ENCODE measurements at regions not wholly inside any gene's neighbourhood (a gene's known extent, or its start where the extent isn't known, plus 50 kb on each side); places are given as distances from the start of the nearest gene placed in this dataset.
A peak's percentile ranks its signal among the peaks of the same experiment; 100 is the strongest.
"Not testable (repeated sequence)": the region's sequence is repeated elsewhere in the genome, so short reads cannot be mapped to it uniquely, and the experiment has no call there.

DNA sequence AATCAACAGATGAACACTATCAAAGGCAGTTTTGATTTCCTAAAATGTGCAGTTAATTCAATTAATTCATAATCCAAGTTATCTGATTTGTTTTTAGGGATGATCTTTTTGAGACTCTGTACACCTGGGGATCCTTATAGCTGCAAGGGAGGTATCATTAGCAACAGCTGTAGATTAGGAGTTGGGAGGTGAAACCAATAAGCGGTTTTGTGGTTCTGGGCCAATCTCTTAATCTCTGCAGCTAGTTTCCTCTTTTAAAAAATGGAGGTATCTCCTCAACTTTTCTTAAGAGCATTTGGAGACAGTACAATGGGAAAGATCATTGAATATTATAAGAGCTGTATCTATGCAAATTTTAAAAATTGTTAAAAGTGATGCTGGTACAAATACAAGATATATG is 126.0 kb downstream of the MC4R start:
- TF ChIP-seq, protein P1, sequence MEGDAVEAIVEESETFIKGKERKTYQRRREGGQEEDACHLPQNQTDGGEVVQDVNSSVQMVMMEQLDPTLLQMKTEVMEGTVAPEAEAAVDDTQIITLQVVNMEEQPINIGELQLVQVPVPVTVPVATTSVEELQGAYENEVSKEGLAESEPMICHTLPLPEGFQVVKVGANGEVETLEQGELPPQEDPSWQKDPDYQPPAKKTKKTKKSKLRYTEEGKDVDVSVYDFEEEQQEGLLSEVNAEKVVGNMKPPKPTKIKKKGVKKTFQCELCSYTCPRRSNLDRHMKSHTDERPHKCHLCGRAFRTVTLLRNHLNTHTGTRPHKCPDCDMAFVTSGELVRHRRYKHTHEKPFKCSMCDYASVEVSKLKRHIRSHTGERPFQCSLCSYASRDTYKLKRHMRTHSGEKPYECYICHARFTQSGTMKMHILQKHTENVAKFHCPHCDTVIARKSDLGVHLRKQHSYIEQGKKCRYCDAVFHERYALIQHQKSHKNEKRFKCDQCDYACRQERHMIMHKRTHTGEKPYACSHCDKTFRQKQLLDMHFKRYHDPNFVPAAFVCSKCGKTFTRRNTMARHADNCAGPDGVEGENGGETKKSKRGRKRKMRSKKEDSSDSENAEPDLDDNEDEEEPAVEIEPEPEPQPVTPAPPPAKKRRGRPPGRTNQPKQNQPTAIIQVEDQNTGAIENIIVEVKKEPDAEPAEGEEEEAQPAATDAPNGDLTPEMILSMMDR (IDR thresholded peaks at IDR 0.05; ENCODE audit: insufficient read depth, low read depth, low read length, missing control alignments): no peak
- DNase-seq (ENCODE audit: low read depth): peak; percentile 41
- H3K4me3 ChIP-seq (ENCODE audit: low read depth, low read length): no peak overlapping the region

DNA sequence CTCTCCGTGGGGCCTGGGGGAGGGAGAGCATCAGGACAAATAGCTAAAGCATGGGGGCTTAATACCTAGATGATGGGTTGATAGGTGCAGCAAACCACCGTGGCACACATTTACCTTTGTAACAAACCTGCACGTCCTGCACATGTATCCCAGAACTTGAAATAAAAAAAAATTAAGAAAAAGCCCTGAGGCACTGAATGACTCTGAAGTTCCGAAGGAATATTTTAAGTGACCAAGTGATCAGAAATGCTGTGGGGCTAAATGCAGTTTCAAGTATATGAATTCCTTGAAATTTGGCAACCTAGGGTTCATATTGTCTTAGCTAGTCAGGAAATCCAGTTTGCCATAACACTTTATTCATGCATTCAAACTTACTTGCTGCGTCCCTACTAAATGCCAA is 127.5 kb downstream of the MC4R start:
- H3K4me3 ChIP-seq (ENCODE audit: low read depth, low read length): no peak overlapping the region
- TF ChIP-seq, protein P1 (IDR thresholded peaks at IDR 0.05; ENCODE audit: insufficient read depth, low read depth, low read length, missing control alignments): no peak
- DNase-seq (ENCODE audit: low read depth): no peak

DNA sequence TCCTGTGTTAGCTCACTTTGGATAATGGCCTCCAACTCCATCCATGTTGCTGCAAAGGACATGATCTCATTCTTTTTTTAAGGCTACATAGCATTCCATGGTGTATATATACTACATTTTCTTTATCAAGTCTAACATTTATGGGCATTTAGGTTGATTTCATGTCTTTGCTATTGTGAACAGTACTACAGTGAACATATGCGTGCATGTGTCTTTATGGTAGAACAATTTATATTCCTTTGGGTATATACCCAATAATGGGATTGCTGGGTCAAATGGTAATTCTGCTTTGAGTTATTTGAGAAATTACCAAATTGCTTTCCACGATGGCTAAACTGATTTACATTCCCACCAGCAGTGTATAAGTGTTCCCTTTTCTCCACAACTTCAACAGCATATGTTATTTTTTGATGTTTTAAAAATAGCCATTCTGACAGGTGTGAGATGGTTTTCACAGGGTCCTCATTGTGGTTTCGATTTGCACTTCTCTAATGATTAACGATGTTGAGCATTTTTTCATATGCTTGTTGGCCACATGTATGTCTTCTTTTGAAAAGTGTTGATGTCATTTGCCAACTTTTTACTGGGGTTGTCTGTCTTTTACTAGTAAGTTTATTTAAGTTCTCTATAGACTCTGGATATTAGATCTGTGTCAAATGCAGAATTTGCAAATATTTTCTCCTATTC is 133.4 kb downstream of the MC4R start:
- DNase-seq (ENCODE audit: low read depth): peak; percentile 49
- not testable (repeated sequence) for H3K4me3 ChIP-seq (ENCODE audit: low read depth, low read length)

DNA sequence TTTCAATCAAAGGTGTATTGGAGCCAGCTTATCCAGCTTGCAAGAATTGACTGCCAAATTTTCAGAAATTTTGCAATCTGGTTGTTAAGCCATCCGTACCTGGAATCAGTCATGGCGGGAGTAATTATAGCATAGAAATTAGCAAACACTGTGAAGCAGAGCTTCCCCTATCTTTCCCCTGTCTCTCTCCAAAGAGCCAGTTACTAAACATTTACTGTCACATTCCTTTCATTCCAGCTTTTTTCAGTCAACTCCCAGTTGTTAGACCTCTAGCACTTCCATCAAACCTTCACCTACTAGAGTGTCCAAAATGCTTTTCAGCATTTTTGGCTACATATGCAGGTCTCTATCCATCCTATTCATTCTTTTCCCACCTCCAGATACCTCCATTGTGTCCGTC is 137.4 kb downstream of the MC4R start:
- TF ChIP-seq, protein P1 (IDR thresholded peaks at IDR 0.05; ENCODE audit: insufficient read depth, low read depth, low read length, missing control alignments): no peak

DNA sequence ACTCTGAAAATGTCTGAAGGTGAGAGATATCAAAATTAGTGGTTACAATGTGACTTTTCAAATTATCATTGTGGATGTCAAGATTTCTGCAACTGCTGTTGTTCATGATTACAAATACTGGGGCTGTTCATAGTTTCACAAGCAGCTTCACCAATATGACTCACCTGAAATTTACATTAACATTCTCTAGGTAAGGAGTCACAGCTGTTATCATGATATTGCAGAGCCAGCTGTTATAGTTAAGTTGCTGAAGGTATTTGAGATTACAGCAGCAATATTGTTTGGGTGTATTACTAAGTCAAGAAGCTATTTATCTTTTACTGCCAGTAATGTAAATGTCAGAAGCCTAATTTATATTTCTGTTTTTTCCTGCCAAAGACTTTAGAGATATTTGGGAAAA is 140.0 kb downstream of the MC4R start:
- no peak for DNase-seq (ENCODE audit: low read depth)
- TF ChIP-seq, protein P1 (IDR thresholded peaks at IDR 0.05; ENCODE audit: insufficient read depth, low read depth, low read length, missing control alignments): no peak
- no peak overlapping the region for H3K4me3 ChIP-seq (ENCODE audit: low read depth, low read length)

More for the DNA sequence above, 137.4 kb downstream of the MC4R start:
- no peak for DNase-seq (ENCODE audit: low read depth)
- no peak overlapping the region for H3K4me3 ChIP-seq (ENCODE audit: low read depth, low read length)

DNA sequence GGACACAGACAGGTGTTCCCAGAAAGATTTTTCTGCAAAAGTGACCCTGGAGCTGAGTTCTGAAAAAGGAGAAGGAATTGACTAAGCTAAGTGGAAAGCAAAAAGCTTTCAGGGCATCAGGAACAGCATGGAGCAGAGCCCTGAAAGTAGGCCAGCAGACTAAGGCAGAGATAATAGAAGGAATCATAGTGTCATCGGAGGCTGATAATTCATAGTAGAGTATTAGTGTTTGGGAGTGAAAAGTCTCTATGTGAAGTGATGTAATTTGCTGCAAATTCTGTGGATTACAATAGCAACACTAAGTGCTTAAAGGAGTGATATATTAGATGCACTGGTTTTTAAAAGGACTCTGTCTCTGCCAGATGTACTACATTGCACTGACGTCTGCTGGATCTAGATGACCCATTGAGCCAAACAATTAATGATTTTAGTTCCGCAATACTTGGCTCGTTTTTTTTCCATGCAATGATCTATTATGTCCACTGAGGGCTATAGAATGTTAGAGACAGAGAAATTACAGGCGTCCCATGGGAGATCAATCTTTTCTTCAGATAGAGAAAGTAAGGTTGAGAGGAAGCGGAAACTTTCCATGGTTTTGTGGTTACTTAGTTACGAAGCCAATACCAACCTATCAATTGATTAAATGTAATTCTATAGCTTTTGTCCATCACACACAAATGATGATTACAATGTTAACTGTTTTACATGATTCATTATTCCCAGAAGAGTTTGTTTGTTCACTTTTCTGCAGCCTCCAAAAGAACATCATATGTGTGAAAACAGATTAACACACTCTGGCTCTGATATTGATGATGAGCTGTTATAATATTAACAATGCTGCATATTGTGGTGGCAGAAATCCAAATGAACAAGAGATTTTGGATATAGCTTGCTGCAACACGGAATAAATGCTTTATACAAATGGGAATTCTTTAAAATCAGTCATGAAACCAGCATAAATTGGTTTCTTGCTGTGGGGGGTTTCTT is 143.7 kb downstream of the MC4R start:
- no peak overlapping the region for H3K4me3 ChIP-seq (ENCODE audit: low read depth, low read length)
- no peak for DNase-seq (ENCODE audit: low read depth)
- TF ChIP-seq, protein P1 (IDR thresholded peaks at IDR 0.05; ENCODE audit: insufficient read depth, low read depth, low read length, missing control alignments): no peak

DNA sequence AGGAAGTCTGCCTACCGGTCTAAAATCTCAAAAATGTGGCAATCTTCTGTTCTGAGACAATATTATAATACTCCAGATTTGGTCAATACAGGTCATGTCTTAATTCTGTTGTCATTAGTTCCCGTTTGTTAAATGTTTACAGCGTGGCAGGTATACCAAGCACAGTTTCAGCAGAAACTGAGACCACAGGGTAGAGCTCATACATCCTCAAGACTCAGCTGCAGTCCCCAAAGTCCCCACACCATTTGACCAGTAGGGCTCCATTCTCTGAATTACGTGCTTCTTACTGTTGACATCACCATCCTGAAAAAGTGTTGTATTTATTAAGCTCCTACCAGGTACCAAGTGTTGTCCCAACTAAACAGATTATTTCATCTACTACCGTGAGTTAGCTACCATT is 157.1 kb downstream of the MC4R start:
- DNase-seq (ENCODE audit: low read depth): peak; percentile 22
- H3K4me3 ChIP-seq (ENCODE audit: low read depth, low read length): no peak overlapping the region
- TF ChIP-seq, protein P1 (IDR thresholded peaks at IDR 0.05; ENCODE audit: insufficient read depth, low read depth, low read length, missing control alignments): no peak
